Smooth muscle cell (in vitro differentiated cells): ENCODE measurements at regions not wholly inside any gene's neighbourhood (a gene's known extent, or its start where the extent isn't known, plus 50 kb on each side); places are given as distances from the start of the nearest gene placed in this dataset.

Experiments
- DNase-seq: peaks from one replicate; lab custom pipeline; 2025; ENCODE audit not compliant: unreplicated experiment; lab: John Stamatoyannopoulos, UW
- H2AFZ ChIP-seq: fragments of 200-600 bp; sonication (generic); 2 replicates; pipeline ENCODE4 v1.6.0; 2016; ENCODE audit warnings: antibody characterized with exemption, low read depth, mild to moderate bottlenecking
- H3F3A ChIP-seq: fragments of 200-600 bp; sonication (generic); 2 replicates; pipeline ENCODE4 v1.6.0; 2017; ENCODE audit warnings: antibody characterized with exemption, low read depth
- H3K27ac ChIP-seq: fragments of 200-600 bp; sonication (generic); 2 replicates; pipeline ENCODE4 v1.5.1; 2016; ENCODE audit warnings: low read depth, mild to moderate bottlenecking
- H3K27me3 ChIP-seq: fragments of 200-600 bp; sonication (generic); 2 replicates; pipeline ENCODE4 v1.6.1; 2016; ENCODE audit warnings: low read depth, mild to moderate bottlenecking
- H3K36me3 ChIP-seq: fragments of 200-600 bp; sonication (generic); 2 replicates; pipeline ENCODE4 v1.5.1; 2016; ENCODE audit warnings: low read depth
- H3K4me1 ChIP-seq: fragments of 200-600 bp; sonication (generic); 2 replicates; pipeline ENCODE4 v1.5.1; 2016; ENCODE audit warnings: low read depth
- H3K4me2 ChIP-seq: fragments of 200-600 bp; sonication (generic); 2 replicates; pipeline ENCODE4 v1.6.0; 2016; ENCODE audit warnings: mild to moderate bottlenecking
- H3K4me3 ChIP-seq: fragments of 200-600 bp; sonication (generic); 2 replicates; pipeline ENCODE4 v1.5.1; 2016; ENCODE audit warnings: mild to moderate bottlenecking
- H3K79me2 ChIP-seq: fragments of 200-600 bp; sonication (generic); 2 replicates; pipeline ENCODE4 v1.6.0; 2016; ENCODE audit warnings: low read depth, mild to moderate bottlenecking
- H3K9ac ChIP-seq: fragments of 200-600 bp; sonication (generic); 2 replicates; pipeline ENCODE4 v1.6.0; 2016; ENCODE audit warnings: low read depth
- H3K9me3 ChIP-seq: fragments of 200-600 bp; sonication (generic); replicated peaks from 2 replicates; pipeline ENCODE4 v1.5.1; 2016; ENCODE audit warnings: low read depth
- H4K20me1 ChIP-seq: fragments of 200-600 bp; sonication (generic); 2 replicates; pipeline ENCODE4 v1.6.0; 2016; ENCODE audit warnings: low read depth
- WGBS: methylation state at CpG from one replicate; pipeline ENCODE4 v1.1.7; 2016; ENCODE audit warnings: low lambda C conversion rate; 5-methylcytosine and 5-hydroxymethylcytosine counted together
- TF ChIP-seq, protein P1 (sequence below): fragments of 200-600 bp; sonication (generic); IDR thresholded peaks from 2 replicates; pipeline ENCODE4 v1.5.1; 2017; ENCODE audit warnings: borderline replicate concordance, mild to moderate bottlenecking, antibody characterized with exemption; ENCODE audit not compliant: insufficient read depth, poor library complexity, severe bottlenecking

DNA sequence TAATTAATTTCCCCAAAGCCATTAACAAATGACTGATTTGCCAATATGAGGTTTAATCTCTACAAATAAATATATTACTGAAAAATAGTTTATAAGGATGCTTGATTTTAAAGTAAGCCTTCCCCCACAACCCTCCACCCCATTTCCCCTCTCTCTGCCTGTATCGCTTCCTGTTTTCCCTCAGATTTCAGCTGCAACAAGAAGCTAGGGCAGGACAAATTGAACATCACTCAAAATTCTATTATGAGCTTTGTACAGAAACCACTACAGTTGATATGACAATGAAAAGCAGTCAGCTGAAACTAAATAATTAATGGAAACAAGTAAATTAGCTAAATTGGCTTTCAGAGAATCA lies 109.0 kb upstream of the SP4 start:
- no peak for DNase-seq
- no peak overlapping the region for H3K4me2 ChIP-seq
- 100% methylated on average over 1 of the region's 1 CpG for WGBS
- H3F3A ChIP-seq = no peaks in the 10 kb centered on the region
- no peaks in the 10 kb centered on the region for H4K20me1 ChIP-seq
- H3K79me2 ChIP-seq = no peaks in the 10 kb centered on the region
- no peak overlapping the region for H3K4me3 ChIP-seq
- TF ChIP-seq, protein P1, sequence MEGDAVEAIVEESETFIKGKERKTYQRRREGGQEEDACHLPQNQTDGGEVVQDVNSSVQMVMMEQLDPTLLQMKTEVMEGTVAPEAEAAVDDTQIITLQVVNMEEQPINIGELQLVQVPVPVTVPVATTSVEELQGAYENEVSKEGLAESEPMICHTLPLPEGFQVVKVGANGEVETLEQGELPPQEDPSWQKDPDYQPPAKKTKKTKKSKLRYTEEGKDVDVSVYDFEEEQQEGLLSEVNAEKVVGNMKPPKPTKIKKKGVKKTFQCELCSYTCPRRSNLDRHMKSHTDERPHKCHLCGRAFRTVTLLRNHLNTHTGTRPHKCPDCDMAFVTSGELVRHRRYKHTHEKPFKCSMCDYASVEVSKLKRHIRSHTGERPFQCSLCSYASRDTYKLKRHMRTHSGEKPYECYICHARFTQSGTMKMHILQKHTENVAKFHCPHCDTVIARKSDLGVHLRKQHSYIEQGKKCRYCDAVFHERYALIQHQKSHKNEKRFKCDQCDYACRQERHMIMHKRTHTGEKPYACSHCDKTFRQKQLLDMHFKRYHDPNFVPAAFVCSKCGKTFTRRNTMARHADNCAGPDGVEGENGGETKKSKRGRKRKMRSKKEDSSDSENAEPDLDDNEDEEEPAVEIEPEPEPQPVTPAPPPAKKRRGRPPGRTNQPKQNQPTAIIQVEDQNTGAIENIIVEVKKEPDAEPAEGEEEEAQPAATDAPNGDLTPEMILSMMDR = no peak
- H3K9ac ChIP-seq = no peak overlapping the region
- peak overlapping the region; percentile 43 for H2AFZ ChIP-seq
- no peaks in the 10 kb centered on the region for H3K9me3 ChIP-seq
- no peak overlapping the region for H3K27ac ChIP-seq
- no peaks in the 10 kb centered on the region for H3K4me1 ChIP-seq
- no peaks in the 10 kb centered on the region for H3K27me3 ChIP-seq
- no peaks in the 10 kb centered on the region for H3K36me3 ChIP-seq

DNA sequence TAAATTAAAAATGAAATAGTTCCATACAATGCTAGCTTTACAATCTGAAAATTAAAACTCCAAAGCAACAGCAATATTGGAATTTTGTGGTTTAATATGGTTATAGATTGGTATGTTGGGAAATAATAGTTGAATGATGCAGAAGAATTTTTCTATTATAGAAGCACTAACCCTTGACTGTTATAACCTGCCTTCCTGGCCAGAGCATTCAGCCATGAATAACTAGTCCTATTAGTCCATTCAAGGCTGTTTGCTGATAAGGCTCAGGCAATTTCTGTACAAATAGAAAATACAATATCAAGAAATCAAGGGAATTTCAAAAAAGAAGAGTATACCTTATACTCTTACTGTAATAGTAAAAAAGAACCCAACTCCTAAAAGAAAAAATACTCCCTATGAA lies 101.6 kb upstream of the SP4 start:
- no peak overlapping the region for H3K4me2 ChIP-seq
- DNase-seq = no peak
- H3K4me1 ChIP-seq = no peaks in the 10 kb centered on the region
- H2AFZ ChIP-seq = no peak overlapping the region
- no peak overlapping the region for H3K9ac ChIP-seq
- H3K79me2 ChIP-seq = no peaks in the 10 kb centered on the region
- TF ChIP-seq, protein P1 = no peak
- no peaks in the 10 kb centered on the region for H3K9me3 ChIP-seq
- no peak overlapping the region for H3K27ac ChIP-seq
- H3K27me3 ChIP-seq = no peaks in the 10 kb centered on the region
- no peaks in the 10 kb centered on the region for H4K20me1 ChIP-seq
- H3F3A ChIP-seq = no peaks in the 10 kb centered on the region
- no peaks in the 10 kb centered on the region for H3K36me3 ChIP-seq
- H3K4me3 ChIP-seq = no peak overlapping the region

DNA sequence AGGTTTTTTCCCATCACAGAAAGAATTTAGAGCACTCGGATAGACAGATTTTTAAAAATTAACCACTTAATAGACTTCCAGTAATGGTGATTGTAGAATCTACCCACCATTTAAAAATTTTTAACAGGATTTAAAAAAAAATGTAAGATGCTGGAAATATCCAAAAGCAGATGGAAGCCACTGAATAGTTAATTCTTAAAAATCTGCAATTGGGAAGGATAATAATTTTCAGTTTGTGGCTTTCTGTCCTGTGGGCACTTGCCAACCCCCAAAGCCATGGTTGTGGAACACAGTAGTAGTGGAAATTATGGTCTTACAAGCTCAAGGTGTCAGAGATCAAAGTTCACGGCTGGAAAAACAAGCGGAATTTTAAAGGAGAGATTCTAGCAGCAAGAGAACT lies 101.0 kb upstream of the SP4 start:
- no peak overlapping the region for H3K9ac ChIP-seq
- H3F3A ChIP-seq = no peaks in the 10 kb centered on the region
- WGBS = 95% methylated on average over 3 of the region's 3 CpGs
- TF ChIP-seq, protein P1 = no peak
- H2AFZ ChIP-seq = no peak overlapping the region
- no peaks in the 10 kb centered on the region for H3K79me2 ChIP-seq
- no peak overlapping the region for H3K27ac ChIP-seq
- no peak overlapping the region for H3K4me2 ChIP-seq
- H3K4me1 ChIP-seq = no peaks in the 10 kb centered on the region
- no peak overlapping the region for H3K4me3 ChIP-seq
- no peaks in the 10 kb centered on the region for H4K20me1 ChIP-seq
- no peak for DNase-seq
- H3K36me3 ChIP-seq = no peaks in the 10 kb centered on the region
- H3K27me3 ChIP-seq = no peaks in the 10 kb centered on the region
- no peaks in the 10 kb centered on the region for H3K9me3 ChIP-seq

DNA sequence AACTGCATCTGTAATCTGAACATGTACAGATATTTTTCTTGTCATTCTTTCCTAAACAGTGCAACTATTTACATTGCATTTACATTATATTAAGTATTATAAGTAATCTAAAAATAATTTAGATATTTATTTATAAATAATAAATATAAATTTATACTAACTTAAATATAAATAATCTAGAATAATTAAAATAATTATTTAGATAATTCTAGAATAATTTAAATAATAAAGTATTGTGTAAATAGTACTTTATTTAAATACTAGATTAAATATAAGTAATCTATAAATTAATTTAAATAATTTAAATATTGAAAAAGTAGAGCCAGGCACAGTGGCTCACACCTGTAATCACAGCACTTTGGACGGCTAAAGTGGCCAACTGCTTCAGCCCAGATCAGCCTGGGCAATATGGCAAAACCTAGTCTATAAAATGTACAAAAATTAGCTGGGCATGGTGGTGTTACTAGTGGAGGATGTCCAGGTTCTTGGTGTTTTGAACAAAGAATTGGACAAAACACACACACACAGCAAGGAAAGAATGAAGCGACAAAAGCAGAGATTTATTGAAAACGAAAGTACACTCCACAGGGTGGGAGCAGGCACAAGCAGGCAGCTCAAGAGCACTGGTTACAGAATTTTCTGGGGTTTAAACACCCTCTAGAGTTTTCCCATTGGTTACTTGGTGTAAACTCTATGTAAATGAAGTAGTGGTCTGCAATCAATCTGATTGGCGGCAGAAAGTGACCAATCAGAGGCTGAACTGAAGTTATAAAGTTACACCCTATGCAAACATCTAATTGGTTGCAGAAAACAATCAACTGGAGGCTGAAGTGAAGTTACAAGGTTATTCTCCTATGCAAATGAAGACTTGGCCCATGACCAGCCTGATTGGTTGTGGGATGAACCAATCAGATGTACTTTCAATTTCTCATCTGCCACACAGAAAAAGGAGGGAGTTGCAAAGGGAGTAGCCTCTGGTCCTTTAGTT lies 100.2 kb upstream of the SP4 start:
- Histone ChIP-seq H3K4me3 (no peak overlapping the region), H3K9me3 (no peaks in the 10 kb centered on the region), H3K4me1 (no peaks in the 10 kb centered on the region), H3F3A (no peaks in the 10 kb centered on the region), H2AFZ (no peak overlapping the region), H3K36me3 (no peaks in the 10 kb centered on the region), H3K79me2 (no peaks in the 10 kb centered on the region), H3K27me3 (no peaks in the 10 kb centered on the region), H4K20me1 (no peaks in the 10 kb centered on the region), H3K9ac (no peak overlapping the region), H3K4me2 (no peak overlapping the region), H3K27ac (no peak overlapping the region)
- TF ChIP-seq, protein P1 = no peak
- WGBS = 96% methylated on average over 4 of the region's 4 CpGs
- no peak for DNase-seq
